ENCODE measurements at regions not wholly inside any gene's neighbourhood (a gene's known extent, or its start where the extent isn't known, plus 50 kb on each side); places are given as distances from the start of the nearest gene placed in this dataset.

DNA sequence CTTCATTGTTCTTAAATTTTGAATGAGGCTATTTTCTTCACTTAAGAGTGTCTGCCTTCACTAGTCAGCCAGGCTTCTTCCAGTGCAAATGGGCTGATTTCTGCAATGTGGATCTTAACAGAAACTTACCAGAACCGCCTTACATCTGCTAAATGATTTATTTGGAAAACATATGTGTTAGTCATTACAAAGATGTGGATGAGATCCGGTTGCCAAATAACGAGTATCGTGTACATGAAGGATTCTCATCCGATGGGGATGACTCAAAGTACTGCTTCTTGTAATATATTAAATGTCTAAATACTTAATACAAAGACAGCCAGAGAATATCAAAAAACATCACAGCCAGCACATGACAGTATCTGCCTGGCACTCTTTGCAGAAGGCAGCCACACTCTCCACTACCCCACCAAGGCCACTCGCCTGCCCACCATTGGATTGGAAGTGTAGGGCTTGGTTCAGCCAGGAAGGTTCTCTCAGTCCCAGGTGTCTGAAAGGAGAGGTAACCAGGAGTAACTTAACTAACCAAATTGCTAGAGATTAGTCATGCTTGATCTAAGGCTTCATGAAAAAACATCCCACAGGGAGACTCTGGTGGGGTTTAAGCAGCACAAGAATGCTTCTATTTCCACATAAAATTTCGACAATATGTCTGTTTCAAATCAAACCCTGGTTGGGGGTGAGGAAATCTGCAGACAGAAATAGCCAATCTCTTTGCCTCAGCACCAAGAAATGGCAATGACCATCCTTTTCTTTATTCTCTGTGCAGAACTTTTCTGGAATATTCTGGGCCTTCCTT lies 174.8 kb downstream of the GADD45G start:
- Histone ChIP-seq H3K27me3 (replicated peaks in 1 of 4; ENCODE audit: control insufficient read depth in 3 of 4, extremely low read depth in 1 of 4, insufficient read depth in 3 of 4, low read length in 3 of 4) (no peaks in the 10 kb centered on the region), H4K5ac (ENCODE audit: insufficient read length, low read depth, low read length) (no peak overlapping the region), H3K79me2 (ENCODE audit: control insufficient read depth in 1 of 2, insufficient read depth in 2 of 2, low read length in 2 of 2) (no peaks in the 10 kb centered on the region), H2BK20ac (ENCODE audit: low read length) (no peak overlapping the region), H3K27ac (ENCODE audit: low read depth, low read length) (no peak overlapping the region), H3K23ac (ENCODE audit: insufficient read length) (no peak overlapping the region), H3K14ac (ENCODE audit: insufficient read length) (no peak overlapping the region), H2BK12ac (ENCODE audit: low read depth, low read length) (no peak overlapping the region), H2BK15ac (ENCODE audit: low read length) (no peak overlapping the region), H3K18ac (ENCODE audit: extremely low read depth, low read length) (no peak overlapping the region), H2AFZ (ENCODE audit: low read length) (no peak overlapping the region), H3K4me2 (ENCODE audit: insufficient read depth in 1 of 2, low read depth in 2 of 2, low read length in 2 of 2) (no peak overlapping the region), H4K20me1 (replicated peaks in 1 of 2; ENCODE audit: control insufficient read depth in 1 of 2, insufficient read depth in 2 of 2, low read length in 2 of 2) (no peaks in the 10 kb centered on the region), H3K9ac (replicated peaks in 1 of 4; ENCODE audit: extremely low read depth in 1 of 4, low read depth in 3 of 4, low read length in 3 of 4) (no peak overlapping the region), H3K23me2 (ENCODE audit: low read depth, low read length) (no peaks in the 10 kb centered on the region), H4K8ac (ENCODE audit: extremely low read depth, insufficient read depth, low read length) (no peak overlapping the region), H2BK5ac (ENCODE audit: low read depth, low read length) (no peak overlapping the region), H3K4me1 (replicated peaks in 1 of 4; ENCODE audit: control insufficient read depth in 3 of 4, insufficient read depth in 4 of 4, low read length in 3 of 4) (no peaks in the 10 kb centered on the region), H3K4me3 (ENCODE audit: extremely low read depth in 1 of 4, insufficient read depth in 2 of 4, low read depth in 3 of 4, low read length in 4 of 4) (no peak overlapping the region), H3K4ac (replicated peaks; ENCODE audit: insufficient read length, low read depth, low read length) (no peak overlapping the region), H3K79me1 (ENCODE audit: low read depth, low read length) (no peaks in the 10 kb centered on the region), H2AK5ac (ENCODE audit: low read depth, low read length) (no peak overlapping the region), H3K36me3 (ENCODE audit: control insufficient read depth in 2 of 4, insufficient read depth in 4 of 4, low read length in 3 of 4) (no peaks in the 10 kb centered on the region), H3K56ac (replicated peaks; ENCODE audit: insufficient read length, low read depth, low read length) (no peak overlapping the region), H3K9me3 (ENCODE audit: insufficient read depth in 2 of 2, low read depth in 1 of 2, low read length in 1 of 2) (no peaks in the 10 kb centered on the region), H4K91ac (replicated peaks; ENCODE audit: insufficient read length, low read length) (no peak overlapping the region), H2BK120ac (replicated peaks; ENCODE audit: low read depth, low read length) (no peak overlapping the region)
- 85% methylated on average over 7 of the region's 7 CpGs; no CpG with 5 or more reads in 1 of the 2 experiments for WGBS, 2 experiments (ENCODE audit: extremely low coverage in 1 of 2, insufficient coverage in 1 of 2, insufficient read length in 1 of 2, insufficient replicate concordance in 2 of 2, low coverage in 1 of 2, low lambda C conversion rate in 2 of 2, missing lambda C conversion rate in 1 of 2)
- FAIRE-seq = no peak
- no peak for DNase-seq (ENCODE audit: low read depth in 1 of 2, low spot score in 2 of 2)
- CTCF ChIA-PET (ENCODE audit: partially characterized antibody) = interaction anchor here (1.1 to 2.4 kb wide), 2 partner anchors 139 to 177 kb away, joined by 3 to 8 read pairs; no protein-coding TSS in a partner anchor
- POLR2A ChIA-PET (ENCODE audit: partially characterized antibody) = no interaction called here
- TF ChIP-seq ATF2 (IDR thresholded peaks at IDR 0.05; ENCODE audit: low read length) = no peak
- no peak for TF ChIP-seq SRF (IDR thresholded peaks at IDR 0.05; ENCODE audit: low read depth, low read length)

Data from H1 (cell line).